ENCODE measurements at regions not wholly inside any gene's neighbourhood (a gene's known extent, or its start where the extent isn't known, plus 50 kb on each side); places are given as distances from the start of the nearest gene placed in this dataset.

- no peak overlapping the region for H3K4me3 ChIP-seq (ENCODE audit: low read depth, low read length)
- no peak for DNase-seq (ENCODE audit: low read depth)
- no peak for TF ChIP-seq CTCF (IDR thresholded peaks at IDR 0.05; ENCODE audit: low read depth, low read length, missing control alignments)
Measured at GRCh38 chr2:20126469-20126868, 75.0 kb upstream of the LAPTM4A start.

DNA sequence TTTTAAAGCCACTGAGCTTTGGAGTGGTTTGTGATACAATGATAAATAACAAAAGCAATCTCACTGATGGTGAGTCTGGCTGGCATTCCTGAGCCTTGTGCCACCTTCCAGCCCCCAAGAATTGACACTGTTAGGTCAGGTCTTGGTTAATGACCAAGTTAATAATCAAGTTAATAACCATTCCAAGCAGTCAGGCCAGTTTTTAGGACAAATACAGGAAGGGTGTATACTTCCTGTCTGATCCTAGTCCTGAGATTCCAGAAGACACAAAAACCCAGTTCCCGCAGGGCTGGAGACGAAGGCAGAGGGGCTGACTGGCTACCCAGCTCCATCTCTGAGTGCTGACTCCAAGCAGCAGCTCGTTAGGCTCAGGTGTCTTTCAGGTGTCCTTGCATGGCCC is 74.6 kb upstream of the LAPTM4A start:
- H3K4me3 ChIP-seq (ENCODE audit: low read depth, low read length) = no peak overlapping the region
- no peak for TF ChIP-seq CTCF (IDR thresholded peaks at IDR 0.05; ENCODE audit: low read depth, low read length, missing control alignments)
- no peak for DNase-seq (ENCODE audit: low read depth)

- no peak for TF ChIP-seq CTCF (IDR thresholded peaks at IDR 0.05; ENCODE audit: low read depth, low read length, missing control alignments)
- H3K4me3 ChIP-seq (ENCODE audit: low read depth, low read length) = no peak overlapping the region
- DNase-seq (ENCODE audit: low read depth) = no peak
Measured at GRCh38 chr2:20125616-20126015, 74.2 kb upstream of the LAPTM4A start.

GRCh38 chr2:20125164-20125563 is 73.7 kb upstream of the LAPTM4A start:
- H3K4me3 ChIP-seq (ENCODE audit: low read depth, low read length) = no peak overlapping the region
- no peak for DNase-seq (ENCODE audit: low read depth)
- TF ChIP-seq CTCF (IDR thresholded peaks at IDR 0.05; ENCODE audit: low read depth, low read length, missing control alignments) = no peak

DNA sequence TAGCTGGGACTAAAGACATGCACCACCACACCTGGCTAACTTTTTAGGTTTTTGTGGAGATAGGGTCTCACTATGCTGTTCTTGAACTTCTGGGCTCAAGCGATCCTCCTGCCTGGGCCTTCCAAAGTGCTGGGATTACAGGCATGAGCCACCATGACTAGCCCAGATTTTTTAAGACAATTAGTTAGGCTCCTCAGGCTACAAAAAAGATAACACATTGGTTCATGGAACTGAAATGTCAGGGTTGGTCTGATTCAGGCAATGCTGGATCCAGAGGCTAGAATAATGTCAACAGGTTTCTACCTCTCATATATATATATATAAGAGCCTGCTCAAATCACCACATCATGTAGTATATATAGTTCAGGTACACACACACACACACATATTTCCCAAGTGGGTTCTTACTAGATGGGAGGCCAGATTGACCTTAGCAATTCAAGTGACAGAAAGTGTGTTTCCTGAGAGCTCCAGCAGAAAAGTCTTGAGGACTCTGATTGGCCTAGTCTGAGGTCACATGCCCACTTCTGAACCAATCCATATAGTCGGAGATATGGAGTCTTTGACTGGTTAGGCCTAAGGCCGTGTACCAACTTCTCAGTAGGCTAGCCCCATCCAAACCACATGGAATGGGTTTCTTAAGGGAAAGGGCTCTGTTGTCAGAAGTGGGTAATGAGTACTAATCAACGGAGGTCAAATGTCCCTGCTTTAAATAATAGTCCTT is 72.6 kb upstream of the LAPTM4A start:
- H3K4me3 ChIP-seq (ENCODE audit: low read depth, low read length) = no peak overlapping the region
- no peak for TF ChIP-seq CTCF (IDR thresholded peaks at IDR 0.05; ENCODE audit: low read depth, low read length, missing control alignments)
- DNase-seq (ENCODE audit: low read depth) = no peak

GRCh38 chr2:20122864-20123263 is 71.4 kb upstream of the LAPTM4A start:
- no peak for TF ChIP-seq CTCF (IDR thresholded peaks at IDR 0.05; ENCODE audit: low read depth, low read length, missing control alignments)

More at GRCh38 chr2:20122864-20123263, 71.4 kb upstream of the LAPTM4A start:
- H3K4me3 ChIP-seq (ENCODE audit: low read depth, low read length) = no peak overlapping the region
- no peak for DNase-seq (ENCODE audit: low read depth)
